ENCODE measurements at regions not wholly inside any gene's neighbourhood (a gene's known extent, or its start where the extent isn't known, plus 50 kb on each side); places are given as distances from the start of the nearest gene placed in this dataset.

- H3K4me1 ChIP-seq (ENCODE audit: control insufficient read depth, insufficient read depth, low read length): no peaks in the 10 kb centered on the region
- H3K4me3 ChIP-seq (ENCODE audit: insufficient read depth, low read depth, low read length): no peak overlapping the region
- H2AK9ac ChIP-seq (replicated peaks; ENCODE audit: low read depth, low read length, poor library complexity): no peak overlapping the region
- no peak overlapping the region for H3K4ac ChIP-seq (ENCODE audit: low read depth, low read length)
- no peak overlapping the region for H2BK5ac ChIP-seq (ENCODE audit: low read depth, low read length, poor library complexity, severe bottlenecking)
- no peak overlapping the region for H3K18ac ChIP-seq (ENCODE audit: low read depth, low read length)
- H4K20me1 ChIP-seq (ENCODE audit: insufficient read depth, low read length): no peaks in the 10 kb centered on the region
- WGBS, 2 experiments (ENCODE audit: extremely low coverage in 2 of 2, insufficient read length in 1 of 2): no CpG with 5 or more reads among the region's 6 CpGs
- H3K27me3 ChIP-seq (ENCODE audit: control insufficient read depth, insufficient read depth, low read length): peaks cover 8% of the 10 kb centered on the region
- dilution Hi-C loops (cut with HindIII; ENCODE audit: low sequenced_read_pairs, unreplicated experiment) (no loop called here), intact Hi-C loops (cut with micrococcal nuclease) (no loop called here), in situ Hi-C loops (cut with MboI; ENCODE audit: low sequenced_read_pairs) (no loop called here)
- BruUV-seq (replicated peaks): no TSS peak
- no peak overlapping the region for H3K9ac ChIP-seq (ENCODE audit: low read depth, low read length)
- H4K5ac ChIP-seq (ENCODE audit: low read depth, low read length): no peak overlapping the region
- no peak overlapping the region for H2BK120ac ChIP-seq (ENCODE audit: low read depth, low read length)
- H3K27ac ChIP-seq (ENCODE audit: insufficient read depth, low read length): no peak overlapping the region
- H3K79me1 ChIP-seq (ENCODE audit: low read depth in 1 of 2, low read length in 2 of 2): no peaks in the 10 kb centered on the region
- H3K4me2 ChIP-seq (ENCODE audit: low read depth, low read length): no peak overlapping the region
- no peak for DNase-seq
- no peak overlapping the region for H4K91ac ChIP-seq (ENCODE audit: insufficient read depth, low read depth, low read length)
- no peaks in the 10 kb centered on the region for H3K36me3 ChIP-seq (ENCODE audit: control insufficient read depth, insufficient read depth, low read length)
- H3K9me1 ChIP-seq (ENCODE audit: insufficient read depth, low read length): no peaks in the 10 kb centered on the region
- no peak overlapping the region for H3K23ac ChIP-seq (ENCODE audit: low read depth, low read length)
- no peak overlapping the region for H4K8ac ChIP-seq (ENCODE audit: low read depth in 2 of 2, low read length in 2 of 2)
- POLR2A ChIA-PET (ENCODE audit: unreplicated experiment): no interaction called here
- no peaks in the 10 kb centered on the region for H3K9me3 ChIP-seq (ENCODE audit: control insufficient read depth, insufficient read depth, low read length)
- no peak overlapping the region for H2BK20ac ChIP-seq (ENCODE audit: low read depth, low read length)
- TF ChIP-seq CTCF (conservative IDR thresholded peaks at IDR 0.05; ENCODE audit: low read depth, low read length): no peak
- no peak for TF ChIP-seq CEBPB (IDR thresholded peaks at IDR 0.05; ENCODE audit: low read depth, low read length)
- no peak for TF ChIP-seq SMC3 (IDR thresholded peaks at IDR 0.05; ENCODE audit: low read depth, low read length)
- no peak for TF ChIP-seq BHLHE40 (IDR thresholded peaks at IDR 0.05; ENCODE audit: low read depth, low read length)
- TF ChIP-seq MAZ (IDR thresholded peaks at IDR 0.05; ENCODE audit: borderline replicate concordance, low read depth, low read length): no peak
- TF ChIP-seq POLR2A (IDR thresholded peaks at IDR 0.05; ENCODE audit: low read depth, low read length): no peak
- TF ChIP-seq RFX5 (IDR thresholded peaks at IDR 0.05; ENCODE audit: low read depth, low read length): no peak
- no peak for TF ChIP-seq ELK1 (IDR thresholded peaks at IDR 0.05; ENCODE audit: borderline replicate concordance, low read depth, low read length)
- no peak for TF ChIP-seq RCOR1 (IDR thresholded peaks at IDR 0.05; ENCODE audit: insufficient replicate concordance, low read length)
- no peak for TF ChIP-seq NFE2L2 (IDR thresholded peaks at IDR 0.05; ENCODE audit: low read depth, low read length)
- no peak for TF ChIP-seq MAFK (IDR thresholded peaks at IDR 0.05; ENCODE audit: low read depth, low read length)
- TF ChIP-seq USF2 (IDR thresholded peaks at IDR 0.05; ENCODE audit: low read depth, low read length): no peak
- CTCF ChIA-PET: interaction anchor here (1.0 kb wide), 1 partner anchor 13 kb away, joined by 4 read pairs; no protein-coding TSS in a partner anchor
- no peak for ATAC-seq (ENCODE audit: low read depth)
- H2BK15ac ChIP-seq (ENCODE audit: low read depth, low read length): no peak overlapping the region
- no peak overlapping the region for H3K14ac ChIP-seq (replicated peaks; ENCODE audit: low read depth, low read length)
- H2AFZ ChIP-seq (replicated peaks; ENCODE audit: low read length, poor library complexity): no peak overlapping the region
- no peak overlapping the region for H2AK5ac ChIP-seq (ENCODE audit: low read depth, low read length)
- H3K56ac ChIP-seq (ENCODE audit: extremely low read depth, insufficient read depth, low read length): no peak overlapping the region
Observed at GRCh38 chr5:71872311-71872864, 153.3 kb downstream of the CARTPT start.

All from IMR-90 (cell line).